ENCODE measurements at regions not wholly inside any gene's neighbourhood (a gene's known extent, or its start where the extent isn't known, plus 50 kb on each side); places are given as distances from the start of the nearest gene placed in this dataset.

DNA sequence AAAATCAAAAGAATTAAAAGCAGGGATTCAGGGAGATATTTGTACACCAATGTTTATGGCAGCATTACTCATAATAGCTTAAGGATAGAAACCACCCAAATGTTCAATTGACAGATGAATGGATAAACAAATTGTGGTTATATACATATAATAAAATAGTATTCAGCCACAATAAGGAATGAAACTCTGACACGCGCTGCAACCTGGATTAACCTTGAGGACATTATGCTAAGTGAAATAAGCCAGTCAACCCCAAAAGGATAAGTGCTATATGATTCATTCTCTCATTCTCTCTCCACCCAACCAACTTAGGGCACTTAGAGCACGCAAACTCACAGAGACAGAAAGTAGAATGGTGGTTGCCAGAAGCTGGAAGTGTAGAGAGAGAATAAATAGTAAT is 216.8 kb upstream of the SLC14A2 start:
- TF ChIP-seq CTCF (conservative IDR thresholded peaks at IDR 0.05; ENCODE audit: low read depth, low read length) (no peak), POLR2A (IDR thresholded peaks at IDR 0.05; ENCODE audit: low read depth, low read length) (no peak)

Data from IMR-90 (cell line).